Spleen (tissue), 11 donors: ENCODE measurements at regions not wholly inside any gene's neighbourhood (a gene's known extent, or its start where the extent isn't known, plus 50 kb on each side); places are given as distances from the start of the nearest gene placed in this dataset.

Experiments
- DNase-seq: peaks from one replicate; pipeline ENCODE4 v3.0.0-alpha.2; 2020
- H3K27ac ChIP-seq, 8 donors: fragments of 200-600 bp; sonication (generic) in 7 of 8; 1 replicate in 4 of 8; 2 replicates in 4 of 8; pipeline versions ENCODE4 v1.5.0 to v1.8.0; 2016 to 2021; ENCODE audit warnings: inconsistent platforms in 4 of 8, mild to moderate bottlenecking in 4 of 8, moderate library complexity in 1 of 8
- H3K27me3 ChIP-seq, 7 donors: fragments of 200-600 bp; sonication (generic) in 6 of 7; replicated peaks in 1 of 7; 1 replicate in 4 of 7; 2 replicates in 3 of 7; pipeline versions ENCODE4 v1.5.0 to v1.8.0; 2016 to 2021; ENCODE audit warnings: inconsistent platforms in 3 of 7, mild to moderate bottlenecking in 1 of 7
- H3K36me3 ChIP-seq, 6 donors: fragments of 200-600 bp; sonication (generic) in 5 of 6; 1 replicate in 4 of 6; 2 replicates in 2 of 6; pipeline versions ENCODE4 v1.5.0 to v1.8.0; 2016 to 2021; ENCODE audit warnings: inconsistent platforms in 2 of 6
- H3K4me1 ChIP-seq, 6 donors: fragments of 200-600 bp; sonication (generic) in 5 of 6; 1 replicate in 3 of 6; 2 replicates in 3 of 6; pipeline versions ENCODE4 v1.5.0 to v1.8.0; 2016 to 2021; ENCODE audit warnings: inconsistent platforms in 3 of 6
- H3K4me3 ChIP-seq, 8 donors: fragments of 200-600 bp; sonication (generic) in 7 of 8; 1 replicate in 4 of 8; 2 replicates in 4 of 8; pipeline versions ENCODE4 v1.5.0 to v1.8.0; 2016 to 2021; ENCODE audit warnings: inconsistent platforms in 4 of 8, mild to moderate bottlenecking in 4 of 8, moderate library complexity in 2 of 8
- H3K9me3 ChIP-seq, 8 donors: fragments of 200-600 bp; sonication (generic) in 7 of 8; 1 replicate in 4 of 8; 2 replicates in 4 of 8; pipeline versions ENCODE4 v1.5.0 to v1.8.0; 2016 to 2021; ENCODE audit warnings: inconsistent platforms in 4 of 8
- POLR2A ChIP-seq, 3 donors: fragments of 450-650 bp; IDR thresholded peaks; one replicate each; pipeline ENCODE4 v1.5.1; 2017; ENCODE audit warnings: antibody characterized with exemption in 3 of 3, mild to moderate bottlenecking in 1 of 3
- POLR2AphosphoS5 ChIP-seq, 3 donors: sonication (generic); formaldehyde crosslinking; IDR thresholded peaks; one replicate each; pipeline ENCODE4 v1.5.1; 2017; ENCODE audit warnings: antibody characterized with exemption in 3 of 3
- WGBS, 5 donors: extraction: QIAGEN DNeasy Blood & Tissue Kit in 3 of 5; methylation state at CpG; one replicate each; pipeline versions ENCODE4 v1.1.5 to v1.1.7; 2013 to 2018; 5-methylcytosine and 5-hydroxymethylcytosine counted together
- intact Hi-C: fragments of 100-400 bp; cut with DNase I; formaldehyde crosslinking; loops from one replicate; pipeline ENCODE4 v1.15.0; 2023; ENCODE audit warnings: low total_unique reads
- TF ChIP-seq, protein P1 (sequence below), 11 experiments: fragments of 200-600 bp in 7 of 11; fragments of 450-650 bp in 4 of 11; sonication (generic) in 4 of 11; IDR thresholded peaks in 8 of 11; conservative IDR thresholded peaks in 3 of 11; 1 replicate in 7 of 11; 2 replicates in 4 of 11; pipeline versions ENCODE4 v1.4.0 to v1.8.0; 2016 to 2021; ENCODE audit warnings: antibody characterized with exemption in 11 of 11, inconsistent platforms in 4 of 11, mild to moderate bottlenecking in 1 of 11
- donor health status: healthy with polysubstance abuse.
- donor health status: DM: no; HTN: no; CAD: no; lungs with moderate emphysema.
- donor health status: DM: no; HTN: no; CAD: no.
- donor health status: Bipolar disorder and iron deficiency.
- donor health status: healthy.
- donor health status: DM: no; HTN: no; CAD: no.
- donor health status: DM: yes; HTN: yes; CAD: no.

DNA sequence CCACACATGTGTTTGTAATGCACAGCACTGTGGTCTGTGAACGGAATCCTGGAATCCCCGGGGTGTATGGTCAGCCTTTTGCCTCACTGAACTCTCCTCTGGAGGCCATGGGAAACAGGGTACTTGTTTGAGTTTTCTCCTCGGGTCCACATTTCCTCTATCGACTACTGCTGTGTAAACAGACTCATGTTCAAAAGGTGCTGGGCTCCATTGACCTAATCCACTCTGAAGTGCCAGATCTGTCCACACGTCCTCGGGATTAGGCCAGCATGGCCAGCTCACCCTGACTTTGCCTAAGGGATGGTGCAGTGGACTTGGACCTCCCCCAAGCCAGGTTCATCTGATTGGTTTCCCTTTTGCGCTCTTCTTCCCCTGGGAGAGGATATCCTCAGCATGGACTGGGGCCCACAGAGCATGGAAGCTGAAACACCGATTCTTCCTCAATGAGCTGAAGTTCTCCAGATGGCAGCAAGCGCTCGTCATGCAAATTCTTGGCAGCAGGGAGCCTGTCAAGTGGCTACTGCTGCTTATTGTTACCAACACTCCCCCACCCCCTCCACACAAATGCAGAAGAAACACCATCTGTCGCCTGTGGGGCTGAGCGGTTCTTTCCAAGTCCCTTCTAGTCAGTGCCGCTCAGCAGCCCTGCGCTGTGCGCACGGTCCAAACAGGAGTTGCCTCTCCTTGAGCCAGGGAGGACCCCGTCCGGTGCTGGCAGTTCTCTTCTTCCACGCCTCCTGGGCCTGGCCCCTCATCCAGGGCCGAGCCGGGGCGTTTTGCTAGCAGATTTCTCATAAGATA, 292.6 kb upstream of the MARCKS start:
- Histone ChIP-seq H3K9me3 (no peaks in the 10 kb centered on the region), H3K36me3 (no peaks in the 10 kb centered on the region), H3K27ac (peak overlapping the region in 7 of 8 donors; percentile 34 to 78 (median 65)), H3K27me3 (no peaks in the 10 kb centered on the region), H3K4me3 (peak overlapping the region in 3 of 8 donors; percentile 6 to 33 (median 18)), H3K4me1 (peaks cover 0 to 14% (median 8%) of the 10 kb centered on the region in 6 donors)
- intact Hi-C loops = no loop called here
- WGBS, 5 donors = 24 to 43% (median 31%) methylated on average over 21 to 22 of the region's 22 CpGs
- DNase-seq = peak; percentile 85
- TF ChIP-seq POLR2A (IDR thresholded peaks at IDR 0.05) (no peak), POLR2AphosphoS5 (IDR thresholded peaks at IDR 0.05) (peak; percentile 52 to 78 (median 68))
- TF ChIP-seq, protein P1, sequence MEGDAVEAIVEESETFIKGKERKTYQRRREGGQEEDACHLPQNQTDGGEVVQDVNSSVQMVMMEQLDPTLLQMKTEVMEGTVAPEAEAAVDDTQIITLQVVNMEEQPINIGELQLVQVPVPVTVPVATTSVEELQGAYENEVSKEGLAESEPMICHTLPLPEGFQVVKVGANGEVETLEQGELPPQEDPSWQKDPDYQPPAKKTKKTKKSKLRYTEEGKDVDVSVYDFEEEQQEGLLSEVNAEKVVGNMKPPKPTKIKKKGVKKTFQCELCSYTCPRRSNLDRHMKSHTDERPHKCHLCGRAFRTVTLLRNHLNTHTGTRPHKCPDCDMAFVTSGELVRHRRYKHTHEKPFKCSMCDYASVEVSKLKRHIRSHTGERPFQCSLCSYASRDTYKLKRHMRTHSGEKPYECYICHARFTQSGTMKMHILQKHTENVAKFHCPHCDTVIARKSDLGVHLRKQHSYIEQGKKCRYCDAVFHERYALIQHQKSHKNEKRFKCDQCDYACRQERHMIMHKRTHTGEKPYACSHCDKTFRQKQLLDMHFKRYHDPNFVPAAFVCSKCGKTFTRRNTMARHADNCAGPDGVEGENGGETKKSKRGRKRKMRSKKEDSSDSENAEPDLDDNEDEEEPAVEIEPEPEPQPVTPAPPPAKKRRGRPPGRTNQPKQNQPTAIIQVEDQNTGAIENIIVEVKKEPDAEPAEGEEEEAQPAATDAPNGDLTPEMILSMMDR (IDR thresholded peaks at IDR 0.05 in 8 of 11, conservative IDR thresholded peaks at IDR 0.05 in 3 of 11) = peak in 4 of 11 experiments; percentile 13 to 38 (median 26)

- 64 to 77% (median 67%) methylated on average over 10 of the region's 10 CpGs for WGBS, 5 donors
- Histone ChIP-seq H3K4me1 (peaks cover 0 to 12% (median 7%) of the 10 kb centered on the region in 6 donors), H3K36me3 (no peaks in the 10 kb centered on the region), H3K4me3 (peak overlapping the region in 2 of 8 donors; percentile 18 to 33), H3K27ac (peak overlapping the region in 7 of 8 donors; percentile 34 to 78 (median 65)), H3K9me3 (no peaks in the 10 kb centered on the region), H3K27me3 (no peaks in the 10 kb centered on the region)
- no peak for DNase-seq
- no peak for TF ChIP-seq POLR2AphosphoS5 (IDR thresholded peaks at IDR 0.05)
- TF ChIP-seq POLR2A (IDR thresholded peaks at IDR 0.05) = no peak
- TF ChIP-seq, protein P1 (IDR thresholded peaks at IDR 0.05 in 8 of 11, conservative IDR thresholded peaks at IDR 0.05 in 3 of 11) = no peak
- intact Hi-C loops = no loop called here
These were observed 291.8 kb upstream of the MARCKS start for GRCh38 chr6:113565306-113565705.

- no peak for DNase-seq
- no peaks in the 10 kb centered on the region for H3K36me3 ChIP-seq
- H3K27ac ChIP-seq = no peak overlapping the region
- H3K9me3 ChIP-seq = no peaks in the 10 kb centered on the region
- no peak overlapping the region for H3K4me3 ChIP-seq
- TF ChIP-seq POLR2A (IDR thresholded peaks at IDR 0.05) = no peak
- TF ChIP-seq POLR2AphosphoS5 (IDR thresholded peaks at IDR 0.05) = no peak
- TF ChIP-seq, protein P1 (IDR thresholded peaks at IDR 0.05 in 8 of 11, conservative IDR thresholded peaks at IDR 0.05 in 3 of 11) = no peak
- intact Hi-C loops = no loop called here
- peaks cover 0 to 2% (median 1%) of the 10 kb centered on the region in 6 donors for H3K4me1 ChIP-seq
- H3K27me3 ChIP-seq = no peaks in the 10 kb centered on the region
These were observed 287.0 kb upstream of the MARCKS start for GRCh38 chr6:113570161-113570560.

GRCh38 chr6:113570641-113571040, 286.5 kb upstream of the MARCKS start:
- no peak for DNase-seq
- Histone ChIP-seq H3K36me3 (no peaks in the 10 kb centered on the region), H3K4me3 (no peak overlapping the region), H3K4me1 (no peaks in the 10 kb centered on the region), H3K9me3 (no peaks in the 10 kb centered on the region), H3K27ac (no peak overlapping the region), H3K27me3 (no peaks in the 10 kb centered on the region)
- TF ChIP-seq POLR2AphosphoS5 (IDR thresholded peaks at IDR 0.05) (no peak), POLR2A (IDR thresholded peaks at IDR 0.05) (no peak)
- TF ChIP-seq, protein P1 (IDR thresholded peaks at IDR 0.05 in 8 of 11, conservative IDR thresholded peaks at IDR 0.05 in 3 of 11) = no peak
- intact Hi-C loops = no loop called here
- WGBS, 5 donors = 81 to 90% (median 89%) methylated on average over 3 of the region's 3 CpGs
